ENCODE measurements at regions not wholly inside any gene's neighbourhood (a gene's known extent, or its start where the extent isn't known, plus 50 kb on each side); places are given as distances from the start of the nearest gene placed in this dataset.

DNA sequence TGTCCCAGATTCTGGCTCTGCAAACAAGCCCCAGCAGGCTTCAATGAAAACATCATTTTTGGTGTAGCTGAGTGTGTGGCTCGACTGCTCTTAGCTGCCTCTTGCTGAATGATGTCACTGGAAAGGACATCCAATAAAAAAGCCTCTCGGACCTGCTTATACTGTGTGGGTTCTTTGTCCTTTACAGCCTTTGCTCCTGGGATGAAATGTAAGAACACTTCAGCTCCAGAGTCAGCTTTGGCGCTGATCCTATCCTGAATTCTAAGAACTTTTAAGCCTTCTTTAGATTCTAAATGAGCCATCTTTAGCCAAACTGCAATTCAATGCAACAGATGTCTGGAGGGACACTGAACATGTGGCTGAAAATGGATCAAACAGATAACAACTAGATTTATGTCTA is 404.6 kb upstream of the C9orf72 start:
- POLR2A ChIA-PET (ENCODE audit: unreplicated experiment), result no interaction called here
- Histone ChIP-seq H3F3A (ENCODE audit: insufficient read depth, low read depth) (no peaks in the 10 kb centered on the region), H3K4me3 (no peak overlapping the region), H3K9me2 (ENCODE audit: insufficient read depth) (no peaks in the 10 kb centered on the region), H3K79me2 (ENCODE audit: low read depth) (no peaks in the 10 kb centered on the region), H2AFZ (no peak overlapping the region), H4K20me1 (ENCODE audit: insufficient read depth) (no peaks in the 10 kb centered on the region), H3K27ac (no peak overlapping the region), H3K4me1 (replicated peaks; ENCODE audit: insufficient read depth) (no peaks in the 10 kb centered on the region), H3K9me3 (ENCODE audit: insufficient read depth, low read depth) (no peaks in the 10 kb centered on the region), H3K36me3 (ENCODE audit: low read depth) (no peaks in the 10 kb centered on the region), H3K27me3 (ENCODE audit: insufficient read depth, low read depth) (no peaks in the 10 kb centered on the region), H3K4me2 (no peak overlapping the region)
- DNase-seq, result no peak
- CTCF ChIA-PET, result no interaction called here
- no TSS peak for BruUV-seq (replicated peaks)
- TF ChIP-seq EZH2 (IDR thresholded peaks at IDR 0.05; ENCODE audit: low read depth), result no peak
- TF ChIP-seq CTCF (conservative IDR thresholded peaks at IDR 0.05), result no peak
- intact Hi-C loops (cut with micrococcal nuclease; ENCODE audit: unreplicated experiment), result no loop called here

DNA sequence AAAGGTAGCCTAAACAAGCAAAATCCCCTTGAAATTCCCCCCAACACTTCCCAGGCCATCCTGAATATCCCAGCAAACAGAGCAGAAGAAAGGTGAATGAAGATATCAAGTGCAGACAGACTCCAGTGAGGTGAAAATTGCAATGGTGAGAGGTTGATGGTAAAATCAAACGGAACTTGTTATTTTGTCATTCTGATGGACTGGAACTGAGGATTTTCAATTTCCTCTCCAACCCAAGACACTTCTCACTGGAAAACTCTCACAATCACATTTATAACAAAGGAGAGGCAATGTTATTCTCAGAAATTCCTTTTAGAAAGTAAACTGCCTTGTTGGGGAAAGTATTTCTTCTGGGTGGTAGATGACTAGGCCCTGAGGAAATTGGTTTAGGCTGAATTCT is 412.4 kb upstream of the C9orf72 start:
- POLR2A ChIA-PET (ENCODE audit: unreplicated experiment), result no interaction called here
- no TSS peak for BruUV-seq (replicated peaks)

GRCh38 chr9:27990524-27990923 is 417.2 kb upstream of the C9orf72 start:
- Histone ChIP-seq H3K36me3 (ENCODE audit: low read depth) (no peaks in the 10 kb centered on the region), H3K4me3 (no peak overlapping the region), H3K9me3 (ENCODE audit: insufficient read depth, low read depth) (no peaks in the 10 kb centered on the region), H3K4me1 (replicated peaks; ENCODE audit: insufficient read depth) (no peaks in the 10 kb centered on the region), H3K27me3 (ENCODE audit: insufficient read depth, low read depth) (no peaks in the 10 kb centered on the region), H3K9me2 (ENCODE audit: insufficient read depth) (no peaks in the 10 kb centered on the region), H3F3A (ENCODE audit: insufficient read depth, low read depth) (no peaks in the 10 kb centered on the region), H3K4me2 (no peak overlapping the region), H3K27ac (no peak overlapping the region), H3K79me2 (ENCODE audit: low read depth) (no peaks in the 10 kb centered on the region), H2AFZ (no peak overlapping the region), H4K20me1 (ENCODE audit: insufficient read depth) (no peaks in the 10 kb centered on the region)
- intact Hi-C loops (cut with micrococcal nuclease; ENCODE audit: unreplicated experiment), result no loop called here
- TF ChIP-seq CTCF (conservative IDR thresholded peaks at IDR 0.05) (no peak), EZH2 (IDR thresholded peaks at IDR 0.05; ENCODE audit: low read depth) (no peak)
- POLR2A ChIA-PET (ENCODE audit: unreplicated experiment), result no interaction called here
- CTCF ChIA-PET, result no interaction called here
- BruUV-seq (replicated peaks), result no TSS peak
- DNase-seq, result no peak

More for the DNA sequence above, 412.4 kb upstream of the C9orf72 start:
- TF ChIP-seq EZH2 (IDR thresholded peaks at IDR 0.05; ENCODE audit: low read depth), result no peak
- no peak for TF ChIP-seq CTCF (conservative IDR thresholded peaks at IDR 0.05)
- CTCF ChIA-PET, result no interaction called here
- Histone ChIP-seq H3K9me3 (ENCODE audit: insufficient read depth, low read depth) (no peaks in the 10 kb centered on the region), H3F3A (ENCODE audit: insufficient read depth, low read depth) (no peaks in the 10 kb centered on the region), H3K79me2 (ENCODE audit: low read depth) (no peaks in the 10 kb centered on the region), H3K27ac (no peak overlapping the region), H3K4me3 (no peak overlapping the region), H2AFZ (no peak overlapping the region), H4K20me1 (ENCODE audit: insufficient read depth) (no peaks in the 10 kb centered on the region), H3K27me3 (ENCODE audit: insufficient read depth, low read depth) (no peaks in the 10 kb centered on the region), H3K4me2 (no peak overlapping the region), H3K4me1 (replicated peaks; ENCODE audit: insufficient read depth) (no peaks in the 10 kb centered on the region), H3K9me2 (ENCODE audit: insufficient read depth) (no peaks in the 10 kb centered on the region), H3K36me3 (ENCODE audit: low read depth) (no peaks in the 10 kb centered on the region)
- intact Hi-C loops (cut with micrococcal nuclease; ENCODE audit: unreplicated experiment), result no loop called here
- DNase-seq, result no peak

Data from PC-9 (cell line).